GM12864 (cell line): ENCODE measurements at regions not wholly inside any gene's neighbourhood (a gene's known extent, or its start where the extent isn't known, plus 50 kb on each side); places are given as distances from the start of the nearest gene placed in this dataset.

Experiments used
- DNase-seq: peaks from one replicate; pipeline ENCODE4 v3.0.0-alpha.2; 2011; ENCODE audit warnings: low read depth
- H3K4me3 ChIP-seq: 2 replicates; pipeline ENCODE4 v1.5.1; 2011; ENCODE audit warnings: mild to moderate bottlenecking, low read depth, low read length, control low read depth
- TF ChIP-seq, protein P1 (sequence below): IDR thresholded peaks from 2 replicates; pipeline ENCODE4 v1.5.1; 2011; ENCODE audit warnings: low read depth, mild to moderate bottlenecking, moderate library complexity, low read length, control low read depth, inconsistent platforms; ENCODE audit errors: missing control alignments

DNA sequence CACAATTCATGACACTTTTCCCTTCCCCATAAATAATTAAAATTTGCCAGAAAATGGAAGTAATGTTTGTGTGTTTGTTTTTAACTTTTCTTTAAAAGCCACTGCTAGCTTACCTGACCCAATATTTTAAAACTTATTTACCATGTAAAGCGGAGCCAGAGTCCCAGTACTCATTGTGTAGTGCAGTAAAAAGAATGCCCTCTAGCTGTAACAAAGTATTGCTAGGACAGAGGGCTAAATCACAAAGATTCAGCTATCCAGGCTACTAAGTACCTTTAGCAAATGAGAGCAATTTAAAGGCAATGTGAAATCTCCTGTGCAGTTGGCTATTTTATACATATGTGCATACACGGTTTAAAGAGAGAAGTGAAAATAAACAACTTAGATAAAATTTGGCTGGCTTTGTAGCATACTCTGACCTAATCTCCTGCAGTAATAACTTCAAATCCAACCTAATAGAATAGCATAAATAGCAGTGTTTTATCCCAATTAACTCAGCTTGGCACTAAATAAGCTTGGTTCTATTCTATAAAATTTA is 997.4 kb upstream of the PIK3C3 start:
- H3K4me3 ChIP-seq = no peak overlapping the region
- DNase-seq = no peak
- TF ChIP-seq, protein P1, sequence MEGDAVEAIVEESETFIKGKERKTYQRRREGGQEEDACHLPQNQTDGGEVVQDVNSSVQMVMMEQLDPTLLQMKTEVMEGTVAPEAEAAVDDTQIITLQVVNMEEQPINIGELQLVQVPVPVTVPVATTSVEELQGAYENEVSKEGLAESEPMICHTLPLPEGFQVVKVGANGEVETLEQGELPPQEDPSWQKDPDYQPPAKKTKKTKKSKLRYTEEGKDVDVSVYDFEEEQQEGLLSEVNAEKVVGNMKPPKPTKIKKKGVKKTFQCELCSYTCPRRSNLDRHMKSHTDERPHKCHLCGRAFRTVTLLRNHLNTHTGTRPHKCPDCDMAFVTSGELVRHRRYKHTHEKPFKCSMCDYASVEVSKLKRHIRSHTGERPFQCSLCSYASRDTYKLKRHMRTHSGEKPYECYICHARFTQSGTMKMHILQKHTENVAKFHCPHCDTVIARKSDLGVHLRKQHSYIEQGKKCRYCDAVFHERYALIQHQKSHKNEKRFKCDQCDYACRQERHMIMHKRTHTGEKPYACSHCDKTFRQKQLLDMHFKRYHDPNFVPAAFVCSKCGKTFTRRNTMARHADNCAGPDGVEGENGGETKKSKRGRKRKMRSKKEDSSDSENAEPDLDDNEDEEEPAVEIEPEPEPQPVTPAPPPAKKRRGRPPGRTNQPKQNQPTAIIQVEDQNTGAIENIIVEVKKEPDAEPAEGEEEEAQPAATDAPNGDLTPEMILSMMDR = no peak

DNA sequence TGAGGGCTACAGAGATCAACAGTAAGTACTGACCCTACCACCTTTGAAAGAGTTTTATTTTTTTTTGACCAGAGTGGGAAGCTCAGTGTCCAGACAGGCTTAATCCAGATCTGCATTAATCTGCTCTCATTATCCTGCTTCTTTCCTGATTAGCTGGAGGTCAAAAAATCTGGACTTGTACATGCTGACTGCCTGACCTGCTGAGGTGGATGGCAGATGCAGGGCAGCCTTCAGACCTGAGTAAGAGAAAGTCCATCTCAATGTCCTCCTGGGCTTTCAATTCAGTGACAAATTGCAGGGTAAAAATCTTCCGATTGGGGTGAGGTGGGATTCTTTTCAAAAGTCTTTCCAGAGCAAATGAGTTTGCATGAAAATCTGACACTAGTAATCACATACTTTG is 998.8 kb upstream of the PIK3C3 start:
- DNase-seq = no peak
- H3K4me3 ChIP-seq = no peak overlapping the region
- TF ChIP-seq, protein P1 = no peak

DNA sequence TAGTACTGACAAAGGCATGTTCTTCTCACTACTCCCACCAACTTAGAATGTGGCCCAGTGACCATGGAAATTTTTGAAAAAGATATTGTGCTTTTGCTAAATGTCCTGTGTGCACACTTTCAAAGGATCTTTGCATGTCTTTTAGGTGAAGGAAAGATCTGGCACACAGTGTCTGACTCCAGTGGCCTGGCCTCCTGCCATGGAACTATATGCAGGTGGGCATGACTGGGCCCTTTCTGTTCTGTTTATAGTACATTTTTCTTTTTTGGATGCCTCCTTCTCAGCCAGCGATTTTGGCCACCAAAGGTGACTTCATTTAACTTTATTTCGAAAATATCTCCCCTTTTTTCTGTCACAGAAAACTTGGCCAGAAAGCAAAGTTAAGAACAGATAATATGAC is 999.7 kb upstream of the PIK3C3 start:
- TF ChIP-seq, protein P1 = no peak
- DNase-seq = no peak
- no peak overlapping the region for H3K4me3 ChIP-seq

DNA sequence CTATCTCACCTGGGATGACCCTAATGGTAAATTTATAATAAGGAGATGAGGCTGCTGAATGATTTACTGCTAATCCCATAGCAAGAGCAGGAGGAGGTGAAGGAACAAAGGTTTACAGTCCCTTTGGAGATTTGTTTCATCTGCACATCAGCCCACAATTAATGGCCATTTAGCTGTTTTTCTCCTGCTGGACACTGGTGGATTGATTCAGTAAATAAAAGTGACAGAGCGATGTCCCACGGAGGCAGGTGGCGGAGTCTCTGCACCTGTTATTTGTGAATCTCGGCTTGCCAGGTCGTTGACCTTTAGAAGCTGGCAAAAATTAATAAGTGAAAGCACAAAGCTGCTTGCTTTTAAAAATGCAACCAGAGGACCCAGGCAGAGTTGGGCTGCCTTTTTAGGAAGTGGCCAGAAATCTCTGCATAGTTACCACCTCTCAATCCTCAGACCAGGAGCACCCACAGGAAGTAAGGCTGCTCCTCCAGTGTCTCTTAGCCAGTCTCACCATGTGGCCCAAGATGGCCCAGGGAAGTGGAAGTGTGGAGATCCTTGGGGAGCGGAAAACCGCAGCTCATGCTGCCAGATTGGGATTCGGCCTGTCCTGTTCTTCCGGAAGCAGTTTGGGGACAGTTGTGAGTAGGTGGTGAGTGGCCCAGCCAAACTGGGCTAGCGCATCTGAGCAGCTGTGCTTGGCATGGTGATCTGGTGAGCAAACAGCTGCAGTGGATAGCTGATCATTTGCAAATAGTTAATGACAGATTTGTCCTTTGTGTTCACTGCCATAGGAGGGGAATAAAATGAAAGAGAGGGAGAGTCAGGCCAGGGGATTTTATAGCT is 1005.7 kb upstream of the PIK3C3 start:
- H3K4me3 ChIP-seq = no peak overlapping the region
- no peak for DNase-seq
- TF ChIP-seq, protein P1 = no peak

DNA sequence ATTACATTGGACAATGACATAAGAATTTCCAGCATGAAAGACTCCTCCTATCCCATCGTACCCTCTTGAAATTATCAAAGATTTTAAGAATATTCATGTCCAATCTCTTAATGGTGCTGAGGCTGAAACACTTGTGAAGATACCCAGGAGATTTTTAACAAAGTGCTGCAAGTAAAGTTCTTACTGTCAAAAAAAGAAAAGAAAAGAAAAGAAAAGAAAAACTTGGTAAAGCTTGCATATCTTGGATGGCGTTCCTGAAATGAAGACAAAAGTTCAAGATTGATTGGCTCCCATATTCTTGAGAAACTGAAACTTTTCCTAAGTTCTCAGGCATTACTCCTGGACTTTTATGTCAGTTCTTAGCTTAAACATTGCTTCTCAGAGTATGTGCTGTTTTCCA is 1010.5 kb upstream of the PIK3C3 start:
- TF ChIP-seq, protein P1 = no peak
- H3K4me3 ChIP-seq = no peak overlapping the region
- no peak for DNase-seq

DNA sequence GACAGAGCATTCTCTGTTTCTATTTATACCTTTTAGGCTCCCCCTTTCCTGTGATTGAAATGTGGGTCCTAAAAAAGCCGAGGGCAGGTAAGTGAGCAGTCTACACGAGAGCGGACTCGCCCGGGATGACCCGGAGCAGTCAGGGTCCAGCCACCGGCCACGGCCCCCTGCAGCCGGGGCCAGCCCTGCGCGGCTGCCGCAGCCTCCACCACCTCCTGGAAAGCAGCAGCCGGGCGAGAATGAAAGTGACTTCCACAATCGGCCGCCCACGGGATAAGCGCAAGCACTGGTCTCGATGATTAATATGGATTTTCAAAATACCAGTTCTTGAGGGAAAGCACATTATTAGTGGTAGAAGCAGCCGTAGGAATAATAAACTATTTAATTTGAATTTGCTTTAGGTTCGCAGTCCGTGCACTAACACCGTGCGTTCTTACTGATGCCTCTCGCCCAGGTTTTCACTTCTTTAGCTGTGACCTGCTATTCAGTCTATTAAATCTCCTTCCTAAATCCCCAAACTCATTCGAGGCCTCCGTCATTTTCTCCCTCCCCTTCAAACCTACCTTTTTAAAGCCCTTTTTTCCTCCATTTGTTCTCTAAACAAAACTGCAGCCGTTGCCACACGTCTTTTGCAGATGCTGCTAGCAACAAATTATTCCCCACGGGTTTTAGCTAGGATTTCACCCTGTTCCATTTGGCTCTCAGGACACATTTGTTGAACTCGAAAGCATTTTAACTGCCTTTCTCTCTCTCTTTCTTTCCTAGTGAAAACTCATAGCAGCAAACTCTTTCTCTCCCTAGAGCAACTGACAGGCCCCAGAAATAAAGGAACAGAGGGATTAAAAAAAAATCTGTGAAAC is 1015.1 kb upstream of the PIK3C3 start:
- DNase-seq = no peak

More for the DNA sequence above, 1015.1 kb upstream of the PIK3C3 start:
- TF ChIP-seq, protein P1 = no peak
- no peak overlapping the region for H3K4me3 ChIP-seq
